HG03571 (cell line): ENCODE measurements at regions not wholly inside any gene's neighbourhood (a gene's known extent, or its start where the extent isn't known, plus 50 kb on each side); places are given as distances from the start of the nearest gene placed in this dataset.
"Not testable (repeated sequence)": the region's sequence is repeated elsewhere in the genome, so short reads cannot be mapped to it uniquely, and the experiment has no call there.

ENCODE experiments used
- ATAC-seq: cut with Tn5 transposase; IDR thresholded peaks from one replicate; pipeline ENCODE4 v1.9.1; 2021; ENCODE audit not compliant: unreplicated experiment

DNA sequence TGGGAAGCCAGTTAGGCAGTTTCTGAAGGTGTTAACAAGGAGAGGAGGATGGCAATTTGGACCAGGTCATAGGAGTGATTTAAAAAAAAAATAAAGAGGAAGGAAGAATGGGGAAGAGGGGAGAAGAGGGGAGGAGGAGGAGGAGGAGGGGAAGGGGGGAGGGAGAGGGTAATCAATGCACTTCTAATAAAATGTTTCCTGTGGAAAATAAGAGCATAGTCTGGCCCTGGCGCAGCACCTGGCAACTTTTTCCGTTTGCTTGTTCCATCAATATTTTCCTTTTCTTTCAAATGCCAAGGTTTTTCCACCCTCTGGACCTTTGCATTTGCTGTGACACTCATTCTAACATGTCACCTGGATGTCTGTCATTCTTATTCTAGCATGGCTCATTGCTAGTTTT, 308.2 kb downstream of the PPP1R3A start:
- no peak for ATAC-seq

DNA sequence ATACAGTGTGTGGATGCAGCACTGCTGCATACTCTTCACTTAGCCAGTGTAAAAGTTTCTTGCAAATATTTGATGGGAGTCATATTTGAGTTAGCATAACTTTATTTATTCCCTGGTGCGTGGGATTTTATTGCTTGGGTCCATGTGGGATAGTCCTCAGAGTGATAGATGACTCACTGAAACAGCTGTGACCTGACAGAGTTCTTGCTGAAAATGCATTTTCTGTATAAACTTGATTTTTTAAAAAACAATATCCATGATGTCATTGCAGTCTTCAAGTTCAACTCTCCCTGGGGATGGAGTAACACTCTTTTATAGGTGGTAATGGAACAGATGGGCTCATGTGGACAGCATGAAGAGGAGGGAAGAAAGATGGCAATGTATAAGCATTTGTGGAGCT, 310.0 kb downstream of the PPP1R3A start:
- ATAC-seq, result no peak

DNA sequence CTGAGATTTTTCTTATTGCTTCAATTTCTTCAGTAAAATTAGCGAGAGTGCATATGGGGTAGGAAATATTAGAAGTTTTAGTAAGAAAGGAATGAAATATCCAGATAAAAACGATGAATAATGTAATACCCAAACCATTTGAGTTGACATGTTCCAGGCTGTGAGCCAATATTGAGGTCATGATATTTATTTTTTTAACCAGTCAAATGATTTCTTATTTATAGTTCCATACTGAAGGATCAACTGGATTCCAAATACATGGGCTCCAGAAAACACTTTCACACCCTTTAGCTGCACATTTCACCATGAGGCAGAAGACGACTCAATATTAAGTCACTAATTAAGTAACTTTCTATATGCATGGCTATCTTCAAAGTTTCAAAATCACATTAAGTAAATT, 312.5 kb downstream of the PPP1R3A start:
- no peak for ATAC-seq

DNA sequence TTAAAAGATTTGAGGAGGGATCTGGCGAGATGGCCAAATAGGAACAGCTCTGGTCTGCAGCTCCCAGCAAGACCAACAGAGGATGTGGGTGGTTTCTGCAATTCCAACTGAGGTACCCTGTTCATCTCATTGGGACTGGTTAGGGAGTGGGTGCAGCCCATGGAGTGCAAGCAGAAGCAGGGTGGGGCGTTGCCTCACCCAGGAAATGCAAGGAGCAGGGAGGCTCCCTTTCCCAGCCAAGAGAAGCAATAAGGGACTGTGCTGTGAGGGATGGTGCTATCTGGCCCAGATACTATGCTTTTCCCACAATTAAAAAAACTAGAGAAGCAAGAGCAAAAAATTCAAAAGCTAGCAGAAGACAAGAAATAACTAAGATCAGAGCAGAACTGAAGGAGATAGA, 318.4 kb downstream of the PPP1R3A start:
- not testable (repeated sequence) for ATAC-seq

DNA sequence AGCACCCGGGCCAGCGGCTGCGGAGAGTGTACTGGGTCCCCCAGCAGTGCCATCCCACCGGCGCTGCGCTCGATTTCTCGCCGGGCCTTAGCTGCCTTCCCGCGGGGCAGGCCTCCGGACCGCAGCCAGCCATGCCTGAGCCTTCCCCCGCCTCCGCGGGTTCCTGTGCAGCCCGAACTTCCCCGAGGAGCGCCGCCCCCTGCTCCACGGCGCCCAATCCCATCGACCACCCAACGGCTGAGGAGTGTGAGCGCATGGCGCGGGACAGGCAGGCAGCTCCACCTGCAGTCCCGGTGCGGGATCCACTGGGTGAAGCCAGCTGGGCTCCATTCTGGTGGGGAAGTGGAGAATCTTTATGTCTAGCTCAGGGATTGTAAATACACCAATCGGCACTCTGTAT, 325.4 kb downstream of the PPP1R3A start:
- not testable (repeated sequence) for ATAC-seq

DNA sequence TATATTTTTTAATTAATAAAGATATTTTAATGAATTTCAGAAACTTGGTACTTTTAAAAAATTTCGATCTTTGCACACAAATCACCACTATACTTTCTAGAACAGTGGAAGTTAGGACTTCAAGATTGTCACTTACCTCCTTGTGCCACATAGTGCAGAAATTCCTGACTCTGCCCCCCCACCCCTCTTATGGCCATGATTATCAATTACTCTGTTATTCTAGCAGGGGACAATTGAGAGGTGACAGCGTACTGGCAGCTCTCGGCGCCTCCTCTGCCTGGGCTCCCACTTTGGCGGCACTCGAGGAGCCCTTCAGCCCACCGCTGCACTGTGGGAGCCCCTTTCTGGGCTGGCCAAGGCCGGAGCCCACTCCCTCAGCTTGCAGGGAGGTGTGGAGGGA, 325.9 kb downstream of the PPP1R3A start:
- not testable (repeated sequence) for ATAC-seq

DNA sequence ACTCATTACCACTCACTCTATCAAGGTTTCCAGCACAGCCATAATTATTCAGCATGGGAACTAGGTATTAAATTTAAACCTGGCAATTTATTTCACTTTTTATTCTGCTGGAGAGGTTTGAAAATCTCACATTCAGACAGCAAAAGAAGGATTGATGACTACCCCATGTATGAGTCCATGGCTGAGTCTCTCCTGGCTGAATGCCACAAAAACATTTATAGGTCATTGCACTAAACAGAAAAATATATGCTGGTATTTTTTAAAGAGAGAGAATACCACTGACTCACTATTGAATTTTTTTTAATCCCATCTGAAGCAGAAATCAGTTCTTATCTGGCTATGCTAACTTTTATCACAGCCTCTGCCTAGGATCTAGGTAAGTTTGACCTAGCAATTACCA, 336.3 kb downstream of the PPP1R3A start:
- ATAC-seq, result no peak

DNA sequence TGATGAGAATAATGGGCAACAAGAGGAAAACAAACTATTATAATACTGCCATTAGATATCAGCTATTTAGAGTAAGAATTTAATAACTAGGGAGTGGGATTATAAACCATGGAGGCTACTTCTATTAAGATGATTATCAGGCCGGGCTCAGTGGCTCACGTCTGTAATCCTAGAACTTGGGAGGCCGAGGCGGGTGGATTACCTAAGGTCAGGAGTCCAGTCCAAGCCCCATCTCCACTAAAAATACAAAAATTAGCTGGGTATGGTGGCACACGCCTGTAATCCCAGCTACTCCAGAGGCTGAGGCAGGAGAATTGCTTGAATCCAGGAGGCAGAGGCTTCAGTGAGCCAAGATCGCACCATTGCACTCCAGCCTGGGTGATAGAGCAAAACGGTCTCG, 355.6 kb downstream of the PPP1R3A start:
- ATAC-seq, result not testable (repeated sequence)

DNA sequence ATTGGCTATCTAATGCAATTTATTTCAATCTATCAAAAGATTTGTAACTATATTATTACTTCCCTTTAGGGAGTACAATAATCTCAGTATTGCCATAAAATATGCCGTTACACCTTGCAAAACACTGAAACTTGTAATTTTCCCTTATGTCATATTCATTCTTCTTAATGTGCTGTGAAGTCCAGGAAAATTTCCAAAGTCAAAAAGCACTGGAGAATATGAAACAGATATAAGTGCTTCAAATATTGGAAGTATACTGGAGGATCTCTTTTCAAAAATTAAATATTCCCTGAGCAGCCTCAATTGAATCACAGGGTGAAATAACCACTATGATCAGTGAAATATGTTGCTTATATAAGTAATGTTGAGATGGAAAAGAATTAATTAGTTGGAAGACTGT, 356.0 kb downstream of the PPP1R3A start:
- no peak for ATAC-seq

DNA sequence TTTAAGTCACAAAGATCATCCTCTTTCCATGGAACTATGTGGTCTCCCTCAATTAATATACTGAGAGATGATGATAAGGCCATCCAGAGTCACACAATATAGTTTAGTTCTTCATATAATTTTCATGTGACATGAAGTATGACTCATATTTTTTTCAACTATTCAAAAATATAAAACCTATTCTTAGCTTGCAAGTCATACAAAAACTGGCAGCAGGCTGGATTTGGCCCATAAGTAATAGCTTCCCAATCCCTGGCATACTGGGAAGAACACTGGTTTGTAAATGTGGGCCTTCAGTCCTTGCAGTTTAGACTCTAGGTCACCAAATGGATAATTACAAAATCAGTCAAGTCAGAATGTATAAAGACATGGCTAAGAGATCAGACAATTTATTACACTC, 356.6 kb downstream of the PPP1R3A start:
- no peak for ATAC-seq

DNA sequence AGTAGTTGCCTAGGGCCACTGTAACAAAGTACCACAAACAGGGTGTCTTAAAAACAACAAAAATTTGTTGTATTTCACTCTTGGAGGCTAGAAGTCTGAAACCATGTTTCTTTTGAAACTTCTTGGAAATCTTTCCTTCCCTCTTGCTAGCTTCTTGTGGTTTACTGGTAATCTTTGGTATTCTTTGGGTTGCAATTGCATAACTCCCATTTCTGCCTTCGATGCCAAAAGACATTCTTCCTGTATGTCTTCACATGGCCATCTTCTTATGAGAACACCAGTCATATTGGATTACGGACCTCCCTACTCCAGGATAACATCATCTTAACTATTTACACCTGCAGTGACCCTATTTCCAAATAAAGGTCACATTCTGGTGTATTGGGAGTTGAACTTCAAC, 357.4 kb downstream of the PPP1R3A start:
- no peak for ATAC-seq

DNA sequence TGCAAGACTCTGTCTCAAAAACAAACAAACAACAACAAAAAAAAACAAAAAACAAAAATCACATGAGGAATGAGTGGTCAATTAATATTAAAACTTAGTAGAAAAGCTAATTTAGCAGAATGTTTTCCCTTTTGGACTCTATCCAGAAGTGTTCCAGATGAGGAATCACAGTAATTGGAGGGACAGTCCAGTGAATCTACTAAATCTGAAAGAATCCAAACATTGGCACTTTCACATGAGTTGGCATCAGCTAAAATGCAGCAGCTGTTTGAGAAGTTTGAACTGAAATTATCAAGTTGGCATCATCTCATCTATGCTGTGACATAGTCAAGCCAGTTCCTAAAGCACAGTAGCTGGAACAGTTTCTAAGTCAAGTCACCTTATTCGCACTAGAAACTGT, 367.8 kb downstream of the PPP1R3A start:
- no peak for ATAC-seq

DNA sequence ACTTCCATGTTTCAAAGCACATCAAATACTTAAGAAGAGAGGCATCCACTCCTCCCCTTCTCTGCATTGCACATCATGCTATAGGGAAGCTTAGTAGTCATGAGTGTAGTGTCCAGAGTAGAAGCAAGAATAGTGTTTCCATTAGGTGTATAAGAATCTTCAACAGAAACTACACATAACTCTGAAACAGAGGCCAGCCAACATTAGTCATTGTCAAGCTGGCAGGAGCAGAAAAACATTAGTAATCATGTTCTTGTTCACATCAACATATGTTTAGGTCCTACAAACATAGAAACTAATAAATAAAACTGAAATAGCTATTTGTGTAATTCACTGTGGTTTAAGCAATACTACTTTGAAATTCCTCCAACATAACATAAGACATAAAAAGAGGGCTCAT, 370.2 kb downstream of the PPP1R3A start:
- ATAC-seq, result no peak

DNA sequence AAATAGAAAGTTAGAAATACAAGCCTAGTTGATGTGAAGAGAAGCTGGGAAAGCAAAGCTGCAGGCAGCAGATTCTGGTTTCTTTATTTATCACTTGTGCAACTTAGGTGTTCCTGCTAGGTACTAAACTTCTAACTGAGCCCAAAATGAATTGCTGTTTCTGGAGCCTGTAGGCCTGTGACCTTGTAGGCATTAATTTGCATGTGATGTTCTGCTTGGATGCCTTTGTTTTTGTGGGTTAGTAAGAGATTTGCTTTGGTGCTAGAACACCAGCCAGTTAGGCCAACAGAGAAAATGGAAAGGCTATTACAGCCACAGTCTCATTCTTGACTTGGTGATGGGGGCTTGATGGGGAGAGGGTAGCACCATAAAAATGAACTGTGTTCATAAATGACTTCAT, 370.7 kb downstream of the PPP1R3A start:
- ATAC-seq, result no peak

DNA sequence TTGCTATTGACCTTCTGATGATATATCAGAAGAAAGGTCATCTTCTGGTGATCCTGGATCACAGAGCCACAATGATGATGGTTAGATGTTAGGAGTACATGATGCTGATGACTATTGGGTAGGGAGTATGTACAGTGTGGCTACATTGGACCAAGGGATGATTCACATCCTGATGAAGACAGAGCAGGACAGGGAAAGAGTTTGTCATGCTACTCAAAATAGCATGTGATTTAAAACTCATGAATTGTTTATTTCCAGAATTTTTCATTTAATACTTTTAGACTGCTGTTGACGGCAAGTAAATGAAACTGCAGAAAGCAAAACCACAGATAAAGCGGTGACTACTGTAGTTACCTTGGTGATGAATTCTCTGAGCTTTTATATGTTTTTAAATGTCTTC, 397.3 kb downstream of the PPP1R3A start:
- ATAC-seq, result no peak

DNA sequence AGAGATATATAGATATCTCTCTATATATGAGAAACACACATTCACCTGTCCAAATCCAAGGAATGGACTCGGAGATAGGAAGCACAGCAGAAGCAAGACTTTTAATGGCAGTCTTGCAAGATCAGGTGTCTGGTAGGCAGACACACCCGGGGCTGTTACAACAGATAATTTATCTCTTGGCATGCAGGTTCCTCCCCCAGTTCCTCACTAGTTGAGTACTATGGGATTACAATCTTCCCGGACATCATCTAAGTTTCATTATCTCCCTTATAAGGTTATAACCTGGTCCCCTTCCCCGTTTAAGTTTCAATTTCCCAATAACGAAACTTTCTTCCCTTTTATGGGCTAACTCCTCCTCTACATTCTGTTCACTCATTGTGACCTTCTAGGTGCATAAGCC, 399.3 kb downstream of the PPP1R3A start:
- ATAC-seq, result no peak

DNA sequence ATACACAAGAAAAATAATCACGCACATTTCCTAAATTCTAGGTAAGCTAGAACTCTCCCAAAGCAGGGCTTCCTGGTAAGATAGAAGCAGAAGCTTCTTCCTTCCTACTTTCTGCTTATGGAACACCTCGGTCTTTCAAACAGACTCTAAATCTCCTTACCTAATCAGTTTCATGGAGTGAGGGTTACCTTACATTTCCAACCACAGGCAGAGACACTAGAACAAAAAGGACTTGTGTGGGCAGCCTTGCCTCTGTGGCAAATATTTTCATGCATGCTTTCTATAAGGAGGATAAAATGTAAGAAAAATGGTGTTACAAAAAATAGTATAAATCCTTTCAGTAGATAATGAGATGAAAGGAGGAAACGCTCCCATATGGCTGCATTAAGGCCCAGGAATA, 386.3 kb upstream of the SMIM30 start:
- no peak for ATAC-seq

DNA sequence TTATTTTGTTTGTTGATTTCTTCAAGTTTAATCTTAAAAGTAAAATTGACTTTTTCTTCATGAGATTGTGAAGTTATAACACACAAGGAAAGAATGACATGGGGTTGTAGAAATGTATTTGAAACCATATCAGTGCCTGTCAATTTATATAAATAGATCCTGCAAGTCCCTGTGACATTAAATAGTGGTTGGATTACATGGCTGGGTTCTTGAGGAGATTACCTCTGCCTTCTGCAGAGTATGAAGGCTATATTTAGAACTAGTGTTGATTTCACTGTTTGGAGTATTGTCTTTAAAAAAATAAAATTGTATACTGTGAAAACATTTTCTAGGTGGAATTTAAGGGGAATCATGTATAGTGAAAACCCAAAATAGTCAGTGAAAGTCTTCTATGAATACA, 385.8 kb upstream of the SMIM30 start:
- ATAC-seq, result no peak

DNA sequence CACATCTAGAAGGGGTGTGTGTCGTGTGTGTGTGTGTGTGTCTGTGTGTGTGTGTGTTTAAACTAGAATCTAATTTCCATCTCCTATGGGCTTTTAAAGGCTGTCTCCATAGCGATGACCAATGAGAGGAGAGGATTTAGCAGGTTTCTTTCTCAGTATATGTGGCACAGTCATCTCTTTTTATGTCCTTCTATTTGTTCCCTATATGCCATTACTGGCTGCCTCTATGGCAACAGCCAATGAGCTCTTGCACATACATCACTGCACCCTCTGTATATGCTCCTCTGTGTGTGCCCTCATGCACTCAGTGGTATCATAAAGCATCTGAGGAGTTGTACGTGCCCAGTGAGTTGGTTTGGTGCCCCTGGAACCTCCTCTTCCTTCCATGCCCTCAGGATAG, 378.2 kb upstream of the SMIM30 start:
- ATAC-seq, result not testable (repeated sequence)

DNA sequence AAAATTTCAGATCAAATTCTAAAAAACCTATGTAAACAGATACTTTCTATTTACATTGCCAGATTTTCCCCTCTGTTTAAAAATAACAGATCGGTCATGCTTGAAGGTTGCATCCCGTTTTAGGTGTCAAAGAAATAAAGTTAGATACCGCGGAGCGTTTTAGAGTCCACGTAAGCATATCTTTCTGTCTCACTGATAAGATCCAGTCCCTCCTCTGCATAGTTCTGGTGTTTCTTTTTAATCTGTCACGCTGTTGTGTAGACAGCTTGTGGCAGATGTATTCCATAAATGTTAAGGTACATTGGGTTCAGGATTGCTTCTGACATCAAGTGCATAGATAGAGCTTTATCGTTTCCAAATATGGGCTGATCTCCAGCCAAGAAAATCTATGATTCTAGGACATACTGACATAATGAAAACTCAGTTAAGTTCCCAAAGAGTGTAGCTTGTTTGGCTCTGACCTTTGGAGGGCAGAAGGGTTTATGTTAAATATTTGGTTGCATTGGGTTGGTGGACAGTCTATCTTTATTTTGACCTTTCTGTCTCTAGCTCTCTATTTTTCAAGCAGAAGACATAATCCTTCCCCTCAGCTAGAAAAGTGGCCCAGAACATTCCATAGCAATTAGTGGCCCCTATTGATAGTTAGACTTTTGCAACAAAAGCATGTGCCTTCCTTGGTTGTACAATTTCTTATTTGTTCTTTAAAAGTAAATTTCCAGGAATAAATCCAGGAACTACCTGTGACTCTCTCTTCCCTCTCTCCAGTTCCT, 376.6 kb upstream of the SMIM30 start:
- not testable (repeated sequence) for ATAC-seq

DNA sequence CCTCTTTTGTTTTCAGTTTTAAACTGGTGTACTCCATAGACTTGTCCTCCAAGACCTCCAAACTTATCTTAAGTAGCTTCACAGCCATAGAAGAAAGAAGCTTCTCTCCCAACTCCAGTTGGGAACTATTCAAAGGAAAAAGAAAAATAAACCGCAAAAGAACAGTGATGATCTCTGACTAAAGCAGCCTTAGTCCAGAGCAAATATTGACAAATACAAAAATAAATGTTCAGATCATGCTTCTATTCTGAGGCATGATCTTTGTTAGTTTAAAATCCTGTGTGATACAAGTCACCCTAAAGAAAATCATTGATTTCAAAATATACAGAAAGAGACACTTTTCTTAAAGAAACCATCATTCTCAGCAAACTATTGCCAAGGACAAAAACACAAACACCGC, 373.0 kb upstream of the SMIM30 start:
- no peak for ATAC-seq

DNA sequence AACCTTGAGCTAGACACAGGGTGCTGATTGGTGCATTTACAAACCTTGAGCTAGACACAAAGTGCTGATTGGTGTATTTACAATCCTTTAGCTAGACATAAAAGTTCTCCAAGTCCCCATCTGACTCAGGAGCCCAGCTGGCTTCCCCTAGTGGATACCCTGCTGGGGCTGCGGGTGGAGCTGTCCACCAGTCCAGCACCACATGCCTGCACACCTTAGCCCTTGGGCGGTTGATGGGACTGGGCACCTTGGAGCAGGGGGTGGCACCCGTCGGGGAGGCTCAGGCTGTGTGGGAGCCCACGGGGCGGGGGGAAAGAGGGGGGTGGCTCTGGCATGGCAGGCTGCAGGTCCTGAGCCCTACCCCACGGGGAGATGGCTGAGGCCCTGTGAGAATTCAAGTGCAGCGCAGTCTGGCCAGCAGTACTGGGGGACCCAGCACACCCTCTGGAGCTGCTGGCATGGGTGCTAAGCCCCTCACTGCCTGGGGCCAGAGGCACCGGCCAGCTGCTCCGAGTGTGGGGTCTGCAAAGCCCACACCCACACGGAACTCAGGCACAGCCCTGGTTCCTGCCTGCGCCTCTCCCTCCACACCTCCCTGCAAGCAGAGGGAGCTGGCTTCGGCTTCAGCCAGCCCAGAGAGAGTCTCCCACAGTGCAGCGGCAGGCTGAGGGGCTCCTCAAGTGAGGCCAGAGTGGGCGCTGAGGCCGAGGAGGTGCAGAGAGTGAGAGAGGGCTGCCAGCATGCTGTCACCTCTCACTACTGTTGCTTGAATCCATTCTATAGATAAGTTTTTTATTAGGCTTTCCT, 369.8 kb upstream of the SMIM30 start:
- ATAC-seq, result no peak
